SKM-1 treated with dmso at 0.1 percent for 144 hours (cell line): ENCODE measurements at regions not wholly inside any gene's neighbourhood (a gene's known extent, or its start where the extent isn't known, plus 50 kb on each side); places are given as distances from the start of the nearest gene placed in this dataset.

ENCODE experiments used
- DNase-seq: peaks from one replicate; lab custom pipeline; 2025; ENCODE audit not compliant: unreplicated experiment; lab: John Stamatoyannopoulos, UW

DNA sequence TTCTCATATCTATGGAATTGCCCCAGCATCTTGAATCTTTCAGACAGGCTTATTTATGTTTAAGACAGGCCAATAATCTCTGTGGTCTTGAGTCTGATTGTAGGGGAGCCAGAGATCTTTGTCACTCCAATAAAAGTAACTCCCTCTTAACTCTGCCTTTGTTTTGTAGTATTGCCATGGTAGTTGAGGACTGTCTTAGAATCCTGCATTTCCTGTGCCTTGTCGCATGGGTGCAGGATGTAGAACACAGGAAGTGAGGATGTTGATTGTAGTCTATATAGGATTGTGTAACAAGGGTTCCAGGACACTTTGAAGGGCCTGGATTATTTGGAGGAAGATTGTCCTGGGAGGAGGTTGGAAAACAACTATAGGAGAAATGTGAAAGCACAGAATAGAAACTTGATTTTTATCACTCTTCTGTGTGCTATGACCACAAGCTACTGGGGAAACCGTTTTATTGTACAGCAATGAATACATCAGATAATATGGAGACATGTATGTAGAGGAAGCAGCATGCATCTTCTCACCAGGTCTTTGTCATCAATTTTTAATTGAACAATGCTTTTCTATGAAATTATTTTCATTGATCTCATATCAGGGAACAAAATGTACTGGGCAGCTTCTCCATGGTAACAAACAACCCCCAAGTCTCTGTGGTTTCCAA is 411.7 kb downstream of the FGF9 start:
- no peak for DNase-seq

DNA sequence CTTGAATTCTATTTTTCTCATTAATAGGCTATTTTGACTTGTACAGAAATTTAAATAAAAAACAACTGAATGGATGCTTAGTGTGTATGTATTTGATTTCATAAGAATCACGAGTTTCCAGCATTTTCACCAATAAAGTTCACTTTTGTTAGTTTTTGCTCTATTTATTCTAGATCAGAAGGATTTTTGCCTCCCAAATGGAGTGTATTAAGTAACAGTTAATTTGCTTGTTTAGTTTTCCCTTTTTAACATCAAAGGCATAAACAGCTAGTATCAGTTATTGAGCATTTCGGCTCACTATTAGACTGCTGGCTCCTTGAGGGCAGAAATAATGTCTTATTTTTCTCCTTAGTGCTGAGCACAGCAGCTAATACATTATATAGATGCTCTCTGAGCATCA is 414.1 kb downstream of the FGF9 start:
- no peak for DNase-seq

DNA sequence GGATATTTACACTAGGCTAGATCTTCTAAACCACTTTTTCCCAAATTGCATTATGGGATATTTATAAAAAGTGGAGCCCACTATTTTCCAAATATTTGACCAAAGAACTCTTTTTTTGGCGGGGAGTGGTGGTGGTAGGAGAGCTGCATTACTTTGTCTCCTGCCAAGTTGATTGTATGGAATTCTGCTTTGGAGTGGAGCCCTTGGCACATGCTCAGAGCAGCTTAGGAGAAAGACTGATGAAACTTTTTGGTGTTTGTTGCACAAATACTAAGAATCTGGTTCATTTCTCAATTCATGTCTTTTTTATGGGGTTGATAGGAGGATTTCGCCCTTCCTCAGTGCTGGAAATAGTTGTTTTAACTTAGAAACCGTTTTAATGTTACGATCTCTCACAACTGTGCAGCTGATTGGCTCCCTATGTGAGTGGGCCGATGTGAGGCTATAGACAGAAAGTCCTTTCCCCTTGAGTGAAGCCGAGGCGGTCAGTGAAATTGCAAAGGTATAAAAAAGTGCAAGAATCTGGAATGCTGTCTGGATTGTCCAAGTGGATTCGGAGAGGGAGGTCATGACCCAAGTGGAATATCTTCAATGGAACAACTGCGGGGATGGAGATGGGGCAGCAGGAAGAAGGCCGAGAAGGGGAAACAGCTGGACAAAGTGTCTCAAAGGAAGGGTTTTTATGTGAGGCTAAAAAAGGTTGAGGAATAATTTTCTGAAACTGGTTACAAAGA is 415.9 kb downstream of the FGF9 start:
- DNase-seq = no peak

DNA sequence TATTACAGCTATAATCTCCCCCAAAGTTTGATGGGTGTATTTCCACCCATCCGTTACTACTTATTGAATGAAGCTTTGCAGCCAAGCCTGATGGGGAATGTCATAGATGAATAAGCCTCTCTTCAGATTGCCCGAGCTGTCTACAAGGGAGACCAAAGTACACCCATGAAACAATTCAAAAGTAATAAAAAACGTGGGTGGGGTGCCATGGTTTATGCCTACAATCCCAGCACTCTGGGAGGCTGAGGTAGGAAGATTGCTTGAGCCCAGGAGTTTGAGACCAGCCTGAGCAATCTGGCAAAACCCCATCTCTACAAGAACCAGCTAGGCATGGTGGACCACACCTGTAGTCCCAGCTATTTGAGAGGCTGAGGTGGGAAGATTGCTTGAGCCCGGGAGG is 419.2 kb downstream of the FGF9 start:
- DNase-seq = no peak

DNA sequence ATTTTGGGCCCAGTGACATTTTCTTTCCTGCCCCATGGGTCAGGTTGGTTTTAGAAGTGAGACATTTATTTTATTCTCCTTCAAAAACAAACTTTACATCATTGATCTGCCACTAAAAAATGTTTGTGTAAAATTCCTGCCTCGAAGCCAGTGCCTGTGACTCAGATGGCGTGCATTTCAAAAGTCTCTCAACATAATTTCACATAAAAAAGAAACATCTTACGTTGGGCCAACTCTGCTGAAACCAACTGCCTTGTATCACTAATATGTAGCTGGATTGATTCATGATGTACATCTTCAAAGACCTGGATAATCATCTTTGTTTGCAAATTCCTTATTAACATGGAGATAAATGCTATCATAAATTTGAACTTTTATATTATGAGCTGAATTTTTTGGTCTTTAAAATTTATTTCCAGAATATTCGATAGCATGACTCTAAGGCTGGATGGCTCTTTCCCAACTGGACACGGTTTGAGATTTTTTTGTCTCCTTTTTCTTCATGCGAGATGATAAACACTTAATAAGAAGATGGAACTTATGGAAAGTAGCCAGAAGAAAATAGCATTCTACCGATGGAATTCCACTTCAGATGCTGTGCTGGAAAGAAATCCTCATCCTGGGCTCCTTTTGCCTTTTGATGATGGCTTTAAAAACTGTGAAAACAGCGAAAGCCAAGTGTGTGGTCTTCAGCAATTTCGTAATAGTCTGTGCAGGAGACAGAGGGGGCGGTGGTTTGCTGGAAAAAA is 420.5 kb downstream of the FGF9 start:
- DNase-seq = no peak

DNA sequence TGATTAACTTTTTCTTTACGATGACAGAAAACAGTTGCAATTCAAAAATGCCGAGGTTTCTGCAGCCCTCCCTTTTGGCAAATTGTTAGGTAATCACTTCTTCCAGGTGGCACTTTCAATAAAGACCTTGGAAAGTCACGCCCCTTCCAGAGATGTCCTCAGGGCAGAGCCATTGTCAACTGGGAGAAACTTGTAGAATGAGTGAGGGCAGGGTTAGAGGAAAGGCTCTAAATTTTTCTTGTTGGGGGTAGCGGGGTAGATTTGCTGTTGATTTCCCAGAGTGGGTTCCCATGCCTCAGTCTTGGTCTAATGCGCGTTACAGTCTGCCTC is 421.1 kb downstream of the FGF9 start:
- DNase-seq = no peak

DNA sequence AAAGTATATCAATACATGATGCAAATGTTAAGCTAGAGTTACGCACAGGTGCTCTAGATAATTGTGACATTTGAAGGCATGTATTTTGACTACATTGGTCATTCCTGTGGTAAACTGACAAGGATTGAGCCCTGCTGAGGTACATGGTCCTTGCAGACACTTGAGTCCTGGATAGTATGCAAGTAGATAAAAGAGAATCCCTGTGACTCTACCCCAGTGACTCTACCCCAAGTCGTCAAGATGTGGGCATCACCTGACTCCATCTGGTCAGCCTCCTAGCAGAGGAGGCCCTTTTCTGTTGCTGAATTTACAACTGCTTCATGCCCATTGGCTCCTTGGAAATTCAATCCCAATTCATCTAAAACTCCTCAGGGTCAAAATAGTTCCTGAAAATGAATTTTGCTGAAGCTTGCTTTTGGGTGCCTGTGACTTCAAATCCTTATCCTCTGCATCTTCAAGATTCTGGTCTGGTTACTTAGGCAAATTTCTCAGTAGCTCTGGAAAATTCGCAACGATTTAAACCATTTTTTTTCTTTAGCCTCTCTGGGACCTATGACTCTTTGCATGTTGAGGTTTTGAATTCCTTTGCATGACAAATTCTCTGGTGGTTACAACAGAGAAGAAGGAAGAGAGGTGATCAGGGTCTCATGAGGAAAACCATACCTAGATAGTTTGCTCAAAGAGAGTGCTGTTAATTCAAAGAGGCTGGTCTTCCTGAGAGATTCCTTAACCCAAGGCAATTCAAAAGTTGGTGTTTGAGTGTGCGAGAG is 422.1 kb downstream of the FGF9 start:
- no peak for DNase-seq

DNA sequence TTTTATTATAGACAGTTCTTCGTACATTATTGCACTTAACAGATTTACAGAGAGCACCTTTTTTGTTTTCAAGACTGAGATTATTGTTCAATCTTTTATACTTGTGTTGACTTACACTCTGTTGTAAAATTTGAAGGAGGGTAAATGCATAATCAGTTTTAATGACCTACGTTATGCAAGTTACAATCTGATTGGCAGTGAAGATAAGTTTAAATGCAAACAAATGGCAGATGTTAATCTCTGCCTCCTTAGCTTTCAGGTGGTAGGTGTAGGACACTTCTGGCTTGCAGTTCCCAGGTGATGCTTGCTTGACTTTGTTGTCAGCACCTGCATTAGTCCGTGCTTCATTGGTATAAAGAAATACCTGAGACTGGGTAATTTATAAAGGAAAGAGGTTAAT is 424.9 kb downstream of the FGF9 start:
- no peak for DNase-seq

DNA sequence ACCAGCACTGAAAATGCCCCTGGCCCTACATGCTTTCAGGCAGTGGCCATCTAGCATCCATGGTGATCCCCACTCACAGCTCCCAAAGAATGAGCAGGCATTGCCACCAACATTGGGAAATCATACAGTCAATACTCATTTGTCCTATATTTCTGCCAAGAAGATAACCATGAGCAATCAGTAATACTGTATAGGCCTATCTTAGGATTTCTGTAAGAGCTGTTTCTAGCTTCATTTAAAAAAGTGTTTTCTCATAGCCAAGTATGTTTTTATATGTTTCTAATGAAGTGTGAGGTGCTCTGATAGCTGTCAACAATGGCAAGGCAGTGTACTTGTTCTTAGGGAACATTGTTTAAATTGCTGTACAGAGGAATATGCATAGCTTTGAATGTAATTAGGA is 428.7 kb downstream of the FGF9 start:
- DNase-seq = no peak

DNA sequence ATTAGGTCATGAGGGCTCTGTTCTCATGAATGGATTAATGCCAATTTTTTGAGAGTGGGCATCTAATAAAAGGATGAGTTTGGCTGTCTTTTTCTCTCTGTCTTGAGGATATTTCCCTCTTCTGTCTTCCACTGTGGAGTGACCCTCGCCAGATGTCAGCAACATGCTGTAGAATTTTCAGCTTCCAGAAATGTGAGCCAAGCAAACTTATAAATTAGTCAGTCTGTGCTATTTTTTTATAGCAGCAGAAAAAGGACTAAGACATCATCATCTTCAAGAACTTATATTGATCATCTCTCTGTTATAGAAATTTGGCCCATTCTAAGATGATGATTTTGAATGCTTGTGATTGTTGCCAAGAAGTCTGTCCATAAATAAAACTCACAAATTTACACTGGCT is 431.4 kb downstream of the FGF9 start:
- DNase-seq = no peak

DNA sequence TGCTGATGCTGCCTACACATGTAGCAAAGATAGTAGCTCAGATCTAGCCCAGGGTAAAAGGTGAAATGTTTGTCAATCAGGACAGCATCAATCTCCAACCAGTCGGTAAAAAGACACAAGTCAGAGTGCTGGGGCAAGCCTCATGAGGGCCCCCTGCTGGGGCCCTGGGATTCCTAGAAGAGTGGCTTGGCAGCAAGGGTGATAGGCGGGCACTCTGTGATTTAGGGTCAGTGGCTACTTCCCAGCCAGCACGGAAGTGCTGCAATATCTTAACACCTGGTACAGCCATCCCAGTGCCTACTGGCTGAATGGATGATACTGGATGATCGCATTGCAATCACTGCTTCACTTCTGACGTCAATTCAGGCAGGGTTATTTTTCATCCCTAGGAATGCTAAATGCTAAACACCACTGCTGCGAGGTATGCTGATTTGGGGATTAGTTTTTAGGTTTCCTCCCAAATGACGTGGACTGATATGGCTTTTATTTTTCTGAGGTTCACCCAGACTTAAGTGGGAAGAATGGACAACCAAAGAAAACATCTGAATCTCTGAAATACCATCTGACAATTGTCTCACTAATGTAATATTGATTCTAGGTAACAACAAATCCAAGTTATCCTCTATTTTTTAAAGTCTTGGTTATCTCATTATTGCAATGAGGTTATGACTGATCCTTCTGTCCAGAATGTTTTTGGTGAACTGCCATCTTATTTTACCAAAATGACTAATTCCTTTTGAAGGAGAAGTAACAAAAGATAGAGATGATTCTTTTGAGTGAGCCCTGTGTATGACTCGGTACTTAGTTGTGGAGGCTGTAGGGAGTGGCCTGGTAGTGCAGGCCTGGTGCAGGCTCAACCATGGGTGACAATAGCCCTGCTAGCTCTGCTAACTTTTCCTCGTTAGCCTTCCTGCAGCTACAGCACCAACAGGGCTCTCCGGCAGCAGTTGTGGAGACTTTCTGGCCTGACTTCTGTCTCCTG is 432.5 kb downstream of the FGF9 start:
- DNase-seq = no peak

DNA sequence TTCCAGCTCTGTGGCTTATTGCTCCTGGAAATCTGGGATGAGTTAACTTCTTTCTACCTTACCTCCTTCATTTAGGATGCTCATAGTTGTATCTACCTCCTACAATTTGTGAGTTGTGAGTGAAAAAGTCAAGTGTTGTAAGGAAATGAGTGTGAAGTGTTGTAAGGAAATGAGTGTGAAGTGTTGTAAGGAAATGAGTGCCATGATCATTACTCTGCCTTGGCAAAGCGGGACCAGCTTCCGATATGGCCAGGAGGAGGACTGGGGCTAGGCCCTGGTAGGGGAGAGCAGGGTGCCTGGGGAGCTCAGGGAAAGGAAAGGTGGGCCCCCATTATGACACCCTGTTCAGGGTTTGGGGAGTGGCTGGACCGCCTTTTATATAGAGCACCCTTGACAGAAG is 435.2 kb downstream of the FGF9 start:
- no peak for DNase-seq

DNA sequence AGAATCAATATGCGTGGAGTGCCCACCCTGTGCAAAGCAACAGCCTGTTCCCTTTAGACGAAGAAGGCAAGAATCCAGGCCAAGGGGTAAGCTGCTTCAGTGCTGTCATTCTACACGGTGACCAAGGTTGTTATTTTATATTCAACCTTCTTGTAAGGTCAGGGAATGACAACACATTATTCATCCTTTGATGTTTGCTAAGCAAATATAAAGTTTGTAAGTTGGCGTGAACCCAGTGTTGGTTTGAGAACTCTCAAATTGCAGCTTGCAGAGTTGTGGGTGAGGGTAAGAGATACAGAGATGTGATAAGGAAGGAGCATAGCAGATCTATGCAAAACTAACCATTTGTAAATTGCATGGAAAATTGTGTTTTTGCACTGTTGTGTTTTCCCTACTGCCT is 436.7 kb downstream of the FGF9 start:
- no peak for DNase-seq

DNA sequence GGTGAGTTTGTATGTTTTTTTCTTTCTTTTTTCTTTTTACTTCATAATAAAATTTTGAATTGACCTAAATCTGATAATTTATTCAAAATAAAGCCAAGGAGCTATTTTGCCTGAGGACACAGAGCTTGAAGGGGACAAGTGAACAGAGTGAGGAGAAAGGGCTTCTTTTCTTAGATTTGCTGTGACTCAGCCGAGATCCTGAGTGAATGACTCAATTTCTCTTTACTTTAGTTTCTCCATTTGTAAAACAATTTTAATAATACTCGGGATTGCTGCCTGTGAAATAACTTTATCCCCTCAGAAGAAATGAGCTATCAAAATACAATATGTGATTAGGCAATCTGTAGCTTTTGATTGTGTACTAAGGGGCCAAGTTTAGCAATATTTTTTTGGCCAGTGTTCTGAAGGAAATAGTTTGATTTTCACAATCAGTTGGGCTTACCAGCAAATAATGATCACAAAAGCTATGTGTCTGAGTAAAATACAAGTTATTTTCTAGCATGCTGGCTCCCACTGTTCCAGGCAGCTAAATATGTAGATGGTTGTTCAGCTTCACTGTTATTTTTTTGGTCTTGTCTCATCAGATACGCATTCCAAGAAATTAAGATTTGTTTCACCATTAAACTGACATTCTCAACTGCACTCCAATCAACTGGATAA is 437.5 kb downstream of the FGF9 start:
- no peak for DNase-seq

DNA sequence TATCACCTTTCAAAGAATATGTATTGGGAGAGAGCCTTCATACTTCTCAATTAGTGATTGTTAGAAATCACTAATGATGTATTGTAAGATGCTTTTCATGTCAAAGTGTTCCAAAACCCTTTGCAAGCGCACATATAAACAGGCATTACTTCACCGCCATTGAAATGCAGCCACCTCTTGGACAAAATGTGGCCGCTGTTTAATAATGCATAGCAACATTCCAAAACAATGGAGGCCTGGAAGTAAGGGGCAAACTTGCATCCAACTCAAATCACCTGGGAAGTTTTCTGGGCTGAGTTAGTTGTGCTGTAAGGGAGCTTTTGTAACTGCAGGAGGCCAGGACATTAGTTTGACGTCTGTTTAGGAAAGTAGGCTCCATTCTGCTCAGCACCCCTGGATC is 438.1 kb downstream of the FGF9 start:
- no peak for DNase-seq

DNA sequence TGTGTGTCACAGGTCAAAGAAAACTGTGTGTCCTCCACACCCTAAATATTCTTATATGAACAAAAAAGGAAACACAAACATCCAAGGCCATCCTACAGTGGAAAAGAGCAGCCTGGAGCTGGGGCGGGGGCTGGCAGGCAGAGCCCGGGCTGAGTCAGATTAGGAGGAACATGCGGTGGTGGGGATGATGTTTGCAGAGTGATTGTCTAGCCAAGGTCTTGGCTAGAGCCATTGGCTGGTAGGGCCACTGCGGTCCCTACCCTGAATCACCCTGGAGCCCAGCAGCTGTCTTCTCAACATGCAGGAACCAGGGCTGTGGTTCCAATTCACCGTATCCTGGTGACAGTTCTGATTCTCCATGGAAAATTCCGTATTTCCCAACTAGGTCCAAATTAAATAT is 439.5 kb downstream of the FGF9 start:
- no peak for DNase-seq

DNA sequence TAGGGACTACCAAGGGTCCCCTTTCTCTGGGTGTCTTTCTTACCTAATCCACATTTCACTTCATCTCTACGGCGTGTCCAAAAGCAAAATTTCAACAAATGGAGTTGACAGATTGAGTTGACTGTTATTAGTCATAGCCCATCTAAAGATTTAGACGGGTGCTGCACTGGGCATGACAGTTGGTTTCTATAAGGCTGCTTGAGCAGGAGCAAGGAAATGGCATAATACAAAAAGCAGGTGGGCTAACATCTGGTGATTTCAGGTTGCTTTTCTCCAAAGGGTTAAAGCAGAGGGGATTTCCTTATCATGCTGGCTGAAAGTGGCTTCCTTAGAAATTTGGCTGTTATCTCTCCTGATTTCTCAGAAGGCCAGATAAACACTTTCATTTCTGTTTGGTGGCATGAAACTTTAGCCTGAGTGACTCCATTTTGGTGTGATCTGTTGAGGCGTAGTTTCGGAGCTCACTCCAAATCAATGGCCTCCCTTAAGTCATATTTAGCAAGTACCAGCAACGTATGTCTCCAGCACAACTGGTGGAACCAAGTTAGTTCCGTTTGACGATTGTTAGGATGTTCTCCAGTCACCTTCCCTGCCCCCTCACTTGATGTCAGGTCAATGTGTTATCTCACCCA is 440.4 kb downstream of the FGF9 start:
- no peak for DNase-seq

DNA sequence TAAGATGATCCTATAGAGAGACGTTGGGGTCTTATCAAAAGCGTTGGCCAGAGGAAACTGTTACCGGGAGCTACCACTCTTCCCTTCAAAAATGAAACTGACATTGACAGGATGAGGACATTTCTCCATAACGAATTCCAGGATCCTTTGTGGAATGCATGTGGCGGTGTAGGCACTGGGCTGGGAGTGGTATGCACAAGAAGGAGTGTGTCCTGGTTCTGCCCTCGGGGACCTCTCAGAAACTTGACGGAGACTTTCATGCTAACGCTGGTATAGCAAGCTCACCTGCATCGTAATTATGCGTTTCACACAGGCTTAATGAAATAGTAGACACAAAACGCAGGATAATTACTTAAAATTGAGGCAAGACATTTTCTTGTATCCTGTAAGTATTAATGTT is 441.1 kb downstream of the FGF9 start:
- DNase-seq = no peak

DNA sequence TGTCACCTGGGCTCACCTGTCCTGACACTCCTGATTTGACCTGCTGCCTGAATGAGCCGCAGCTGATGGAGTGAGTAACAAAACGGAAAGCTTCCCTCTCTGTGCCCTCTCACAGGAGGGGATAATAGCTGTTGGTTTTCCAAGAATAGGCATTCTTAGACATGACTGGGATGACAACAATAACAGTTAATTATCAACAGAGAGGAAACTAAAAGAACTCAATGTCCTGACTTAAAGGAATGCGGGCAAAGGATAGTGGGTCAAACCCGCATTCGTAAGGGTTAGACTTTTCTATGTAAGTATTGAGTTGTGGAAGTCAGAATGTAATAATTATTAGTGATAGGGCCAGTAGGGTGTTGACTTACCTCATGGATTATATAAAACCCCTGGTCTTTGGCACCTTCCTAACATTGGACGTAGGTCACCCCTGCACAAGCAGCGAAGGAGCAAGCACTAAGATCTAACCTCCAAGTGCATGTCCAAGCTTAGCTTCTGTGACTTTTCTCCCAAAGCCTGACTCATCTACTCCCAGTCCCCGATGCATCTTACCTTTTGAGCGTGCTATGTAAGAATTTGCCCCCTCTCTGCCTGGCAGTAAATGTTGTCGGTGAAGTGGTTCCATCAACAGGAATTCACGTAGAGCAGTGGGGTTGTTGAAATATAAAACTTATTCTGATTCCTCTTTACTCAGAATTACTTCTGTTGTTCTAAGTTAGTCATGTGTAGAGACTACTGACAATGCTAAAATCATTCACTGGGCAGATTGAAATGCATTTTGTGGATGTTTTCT is 442.3 kb downstream of the FGF9 start:
- DNase-seq = no peak
